Caki2 (cell line): ENCODE measurements at regions not wholly inside any gene's neighbourhood (a gene's known extent, or its start where the extent isn't known, plus 50 kb on each side); places are given as distances from the start of the nearest gene placed in this dataset.
A peak's percentile ranks its signal among the peaks of the same experiment; 100 is the strongest.

Experiments used
- DNase-seq: peaks from one replicate; pipeline ENCODE4 v3.0.0-alpha.2; 2015; ENCODE audit warnings: low read depth
- in situ Hi-C: cut with HindIII; loops from 2 replicates; pipeline ENCODE4 v1.10.0; 2016; ENCODE audit warnings: low sequenced_read_pairs, low pct_unique_long_range_greater_than_20kb, mixed read lengths

GRCh38 chr12:124172636-124173035 is 122.3 kb upstream of the RFLNA start:
- no peak for DNase-seq
- in situ Hi-C loops, result no loop called here

GRCh38 chr12:124173692-124174091 is 121.2 kb upstream of the RFLNA start:
- DNase-seq, result no peak
- in situ Hi-C loops, result no loop called here

- in situ Hi-C loops, result no loop called here
- no peak for DNase-seq
These were observed 120.2 kb upstream of the RFLNA start for GRCh38 chr12:124174451-124175348.

GRCh38 chr12:124175704-124176103 is 119.2 kb upstream of the RFLNA start:
- in situ Hi-C loops, result no loop called here
- DNase-seq, result no peak

- DNase-seq, result no peak
- in situ Hi-C loops, result no loop called here
These were observed 117.5 kb upstream of the RFLNA start for GRCh38 chr12:124177276-124177950.

GRCh38 chr12:124177951-124178316 is 117.0 kb upstream of the RFLNA start:
- in situ Hi-C loops, result no loop called here
- no peak for DNase-seq

GRCh38 chr12:124179936-124180607 is 114.8 kb upstream of the RFLNA start:
- in situ Hi-C loops, result no loop called here
- no peak for DNase-seq

GRCh38 chr12:124183172-124183571 is 111.7 kb upstream of the RFLNA start:
- in situ Hi-C loops, result no loop called here
- DNase-seq, result no peak

- in situ Hi-C loops, result no loop called here
- DNase-seq, result no peak
These were observed 110.4 kb upstream of the RFLNA start for GRCh38 chr12:124184456-124184855.

GRCh38 chr12:124185971-124186686 is 108.8 kb upstream of the RFLNA start:
- in situ Hi-C loops, result no loop called here
- DNase-seq, result no peak

GRCh38 chr12:124188084-124188483 is 106.8 kb upstream of the RFLNA start:
- DNase-seq, result no peak
- in situ Hi-C loops, result no loop called here

- in situ Hi-C loops, result no loop called here
- peak; percentile 75 for DNase-seq
These were observed 106.1 kb upstream of the RFLNA start for GRCh38 chr12:124188561-124189405.

GRCh38 chr12:124190312-124191023 is 104.4 kb upstream of the RFLNA start:
- in situ Hi-C loops, result no loop called here
- DNase-seq, result no peak

- DNase-seq, result peak; percentile 18
- in situ Hi-C loops, result no loop called here
These were observed 103.9 kb upstream of the RFLNA start for GRCh38 chr12:124191024-124191359.

GRCh38 chr12:124191966-124192365 is 102.9 kb upstream of the RFLNA start:
- DNase-seq, result no peak
- in situ Hi-C loops, result no loop called here

- in situ Hi-C loops, result no loop called here
- DNase-seq, result no peak
These were observed 100.5 kb upstream of the RFLNA start for GRCh38 chr12:124194264-124194892.
